IMR-90 (cell line): ENCODE measurements at regions not wholly inside any gene's neighbourhood (a gene's known extent, or its start where the extent isn't known, plus 50 kb on each side); places are given as distances from the start of the nearest gene placed in this dataset.

Experiments used
- ATAC-seq: fragments of 200-7000 bp; cut with Tn5 transposase; 2 replicates; pipeline ENCODE4 v1.9.1; 2020; ENCODE audit warnings: low read depth, mild to moderate bottlenecking, moderate library complexity
- BruUV-seq: library from RNA; stranded (reverse); fragments of 400-500 nt; replicated peaks from 2 replicates; lab custom pipeline; 2021; lab: Mats Ljungman, UMichigan
- CTCF ChIA-PET: fragments of 300-600 bp; formaldehyde crosslinking; extraction: SDS; loops from one replicate; lab custom pipeline; 2021; ENCODE audit warnings: antibody characterized with exemption; lab: Yijun Ruan, JAX
- POLR2A ChIA-PET: fragments of 300-600 bp; sonication (Branson Sonifier 250); formaldehyde crosslinking; loops from one replicate; lab custom pipeline; 2022; ENCODE audit warnings: antibody characterized with exemption; ENCODE audit not compliant: unreplicated experiment; lab: Charles Lee
- DNase-seq: peaks from one replicate; pipeline ENCODE4 v3.0.0; 2013
- H2AFZ ChIP-seq: replicated peaks from 2 replicates; pipeline ENCODE3; 2013; ENCODE audit warnings: low read length, mild to moderate bottlenecking; ENCODE audit not compliant: poor library complexity
- H2AK5ac ChIP-seq: 2 replicates; pipeline ENCODE4 v1.6.1; 2013; ENCODE audit warnings: low read depth, low read length, inconsistent platforms
- H2AK9ac ChIP-seq: replicated peaks from 2 replicates; pipeline ENCODE3; 2013; ENCODE audit warnings: mild to moderate bottlenecking, low read depth, low read length, moderate library complexity; ENCODE audit not compliant: poor library complexity
- H2BK120ac ChIP-seq: 2 replicates; pipeline ENCODE4 v1.6.1; 2013; ENCODE audit warnings: low read depth, low read length, inconsistent platforms
- H2BK15ac ChIP-seq: 3 replicates; pipeline ENCODE4 v1.6.1; 2013; ENCODE audit warnings: low read depth, low read length, inconsistent platforms
- H2BK20ac ChIP-seq: 2 replicates; pipeline ENCODE4 v1.6.1; 2013; ENCODE audit warnings: low read depth, mild to moderate bottlenecking, inconsistent platforms, low read length, moderate library complexity
- H2BK5ac ChIP-seq: 2 replicates; pipeline ENCODE4 v1.6.1; 2013; ENCODE audit warnings: mild to moderate bottlenecking, low read depth, low read length, inconsistent platforms; ENCODE audit not compliant: poor library complexity, severe bottlenecking
- H3K14ac ChIP-seq: replicated peaks from 2 replicates; pipeline ENCODE4 v1.6.1; 2013; ENCODE audit warnings: low read depth, low read length, inconsistent platforms
- H3K18ac ChIP-seq: 2 replicates; pipeline ENCODE4 v1.6.1; 2013; ENCODE audit warnings: low read depth, low read length, control low read depth
- H3K23ac ChIP-seq: 2 replicates; pipeline ENCODE4 v1.6.1; 2013; ENCODE audit warnings: low read depth, low read length, inconsistent platforms
- H3K27ac ChIP-seq: 2 replicates; pipeline ENCODE4 v1.5.1; 2013; ENCODE audit warnings: mild to moderate bottlenecking, control low read depth, low read length; ENCODE audit not compliant: insufficient read depth
- H3K27me3 ChIP-seq: 2 replicates; pipeline ENCODE4 v1.6.1; 2013; ENCODE audit warnings: low read length; ENCODE audit not compliant: control insufficient read depth, insufficient read depth
- H3K36me3 ChIP-seq: 2 replicates; pipeline ENCODE4 v1.6.1; 2013; ENCODE audit warnings: low read length, mixed read lengths; ENCODE audit not compliant: control insufficient read depth, insufficient read depth
- H3K4ac ChIP-seq: 2 replicates; pipeline ENCODE4 v1.6.1; 2013; ENCODE audit warnings: low read depth, low read length, inconsistent platforms
- H3K4me1 ChIP-seq: 2 replicates; pipeline ENCODE4 v1.6.1; 2013; ENCODE audit warnings: low read length, mixed read lengths; ENCODE audit not compliant: control insufficient read depth, insufficient read depth
- H3K4me2 ChIP-seq: 2 replicates; pipeline ENCODE4 v1.6.1; 2013; ENCODE audit warnings: low read depth, mild to moderate bottlenecking, control low read depth, low read length, moderate library complexity
- H3K4me3 ChIP-seq: 2 replicates; pipeline ENCODE4 v1.5.1; 2013; ENCODE audit warnings: low read depth, mild to moderate bottlenecking, control low read depth, low read length, moderate library complexity; ENCODE audit not compliant: insufficient read depth
- H3K56ac ChIP-seq: 2 replicates; pipeline ENCODE4 v1.6.1; 2013; ENCODE audit warnings: low read length, inconsistent platforms; ENCODE audit not compliant: insufficient read depth; ENCODE audit errors: extremely low read depth
- H3K79me1 ChIP-seq, 2 experiments: 2 replicates each; pipeline ENCODE4 v1.6.1; 2013; ENCODE audit warnings: low read length in 2 of 2, inconsistent platforms in 1 of 2, low read depth in 1 of 2
- H3K9ac ChIP-seq: 2 replicates; pipeline ENCODE4 v1.6.1; 2013; ENCODE audit warnings: low read depth, low read length, control low read depth
- H3K9me1 ChIP-seq: 2 replicates; pipeline ENCODE4 v1.6.1; 2013; ENCODE audit warnings: low read length, inconsistent platforms; ENCODE audit not compliant: insufficient read depth
- H3K9me3 ChIP-seq: 2 replicates; pipeline ENCODE4 v1.6.1; 2013; ENCODE audit warnings: low read length; ENCODE audit not compliant: control insufficient read depth, insufficient read depth
- H4K20me1 ChIP-seq: 2 replicates; pipeline ENCODE4 v1.6.1; 2013; ENCODE audit warnings: low read length, inconsistent platforms; ENCODE audit not compliant: insufficient read depth
- H4K5ac ChIP-seq: 2 replicates; pipeline ENCODE4 v1.6.1; 2013; ENCODE audit warnings: mild to moderate bottlenecking, low read depth, low read length, control low read depth
- H4K8ac ChIP-seq, 2 experiments: 2 replicates each; pipeline ENCODE4 v1.6.1; 2013; ENCODE audit warnings: low read depth in 2 of 2, low read length in 2 of 2, control low read depth in 1 of 2, inconsistent platforms in 1 of 2
- H4K91ac ChIP-seq: 2 replicates; pipeline ENCODE4 v1.6.1; 2013; ENCODE audit warnings: low read depth, low read length, inconsistent platforms; ENCODE audit not compliant: insufficient read depth
- BHLHE40 ChIP-seq: fragments of 150-350 bp; IDR thresholded peaks from 2 replicates; pipeline ENCODE4 v1.6.1; 2016; ENCODE audit warnings: mild to moderate bottlenecking, low read depth, low read length
- CEBPB ChIP-seq: IDR thresholded peaks from 2 replicates; pipeline ENCODE4 v1.6.1; 2012; ENCODE audit warnings: low read depth, low read length, improper control_type of control experiment
- FOS ChIP-seq: fragments of 150-350 bp; IDR thresholded peaks from 2 replicates; pipeline ENCODE4 v1.6.1; 2016; ENCODE audit warnings: low read depth, low read length
- MAFK ChIP-seq: IDR thresholded peaks from 2 replicates; pipeline ENCODE4 v1.6.1; 2012; ENCODE audit warnings: low read depth, low read length, improper control_type of control experiment
- MAZ ChIP-seq: IDR thresholded peaks from 2 replicates; pipeline ENCODE4 v1.6.1; 2012; ENCODE audit warnings: low read depth, mild to moderate bottlenecking, low read length, improper control_type of control experiment, moderate library complexity, borderline replicate concordance
- MXI1 ChIP-seq: IDR thresholded peaks from 2 replicates; pipeline ENCODE4 v1.6.1; 2012; ENCODE audit warnings: low read depth, mild to moderate bottlenecking, low read length, moderate library complexity, borderline replicate concordance
- NFE2L2 ChIP-seq: fragments of 150-350 bp; IDR thresholded peaks from 2 replicates; pipeline ENCODE4 v1.6.1; 2016; ENCODE audit warnings: low read depth, mild to moderate bottlenecking, low read length
- POLR2A ChIP-seq: IDR thresholded peaks from 2 replicates; pipeline ENCODE4 v1.6.1; 2012; ENCODE audit warnings: mild to moderate bottlenecking, low read depth, low read length
- RAD21 ChIP-seq: IDR thresholded peaks from 2 replicates; pipeline ENCODE4 v1.6.1; 2012; ENCODE audit warnings: low read length, improper control_type of control experiment
- RCOR1 ChIP-seq: IDR thresholded peaks from 2 replicates; pipeline ENCODE4 v1.6.1; 2012; ENCODE audit warnings: mild to moderate bottlenecking, low read length, improper control_type of control experiment; ENCODE audit not compliant: insufficient replicate concordance
- RFX5 ChIP-seq: IDR thresholded peaks from 2 replicates; pipeline ENCODE4 v1.8.0; 2012; ENCODE audit warnings: low read depth, mild to moderate bottlenecking, low read length, moderate library complexity
- SMC3 ChIP-seq: fragments of 150-350 bp; IDR thresholded peaks from 2 replicates; pipeline ENCODE4 v1.6.1; 2016; ENCODE audit warnings: low read depth, mild to moderate bottlenecking, antibody characterized with exemption, low read length, moderate library complexity
- USF2 ChIP-seq: fragments of 150-350 bp; IDR thresholded peaks from 2 replicates; pipeline ENCODE4 v1.6.1; 2017; ENCODE audit warnings: mild to moderate bottlenecking, antibody characterized with exemption, low read length, low read depth
- WGBS, 2 experiments: methylation state at CpG; one replicate each; pipeline versions ENCODE4 v1.1.5 to v1.1.7; 2013; ENCODE audit warnings: missing lambda C conversion rate in 2 of 2; ENCODE audit not compliant: insufficient read length in 1 of 2; ENCODE audit errors: extremely low coverage in 2 of 2; 5-methylcytosine and 5-hydroxymethylcytosine counted together
- dilution Hi-C: fragments of 300-500 bp; cut with HindIII; formaldehyde crosslinking; loops from one replicate; pipeline ENCODE4 v1.14.3; 2018; ENCODE audit warnings: low sequenced_read_pairs; ENCODE audit not compliant: unreplicated experiment
- in situ Hi-C: fragments of 300-500 bp; cut with MboI; formaldehyde crosslinking; loops from 3 replicates; pipeline ENCODE4 v1.14.3; 2019; ENCODE audit warnings: low sequenced_read_pairs, inconsistent platforms, mixed read lengths
- intact Hi-C: fragments of 100-400 bp; cut with micrococcal nuclease; formaldehyde crosslinking; loops from 2 replicates; pipeline ENCODE4 v1.10.0; 2022
- TF ChIP-seq, protein P1 (sequence below): fragments of 150-350 bp; IDR thresholded peaks from 2 replicates; pipeline ENCODE4 v1.6.1; 2016; ENCODE audit warnings: low read depth, mild to moderate bottlenecking, low read length, moderate library complexity, borderline replicate concordance
- TF ChIP-seq, protein P2 (sequence below): conservative IDR thresholded peaks from 2 replicates; pipeline ENCODE4 v1.5.1; 2012; ENCODE audit warnings: mild to moderate bottlenecking, low read depth, low read length, improper control_type of control experiment

DNA sequence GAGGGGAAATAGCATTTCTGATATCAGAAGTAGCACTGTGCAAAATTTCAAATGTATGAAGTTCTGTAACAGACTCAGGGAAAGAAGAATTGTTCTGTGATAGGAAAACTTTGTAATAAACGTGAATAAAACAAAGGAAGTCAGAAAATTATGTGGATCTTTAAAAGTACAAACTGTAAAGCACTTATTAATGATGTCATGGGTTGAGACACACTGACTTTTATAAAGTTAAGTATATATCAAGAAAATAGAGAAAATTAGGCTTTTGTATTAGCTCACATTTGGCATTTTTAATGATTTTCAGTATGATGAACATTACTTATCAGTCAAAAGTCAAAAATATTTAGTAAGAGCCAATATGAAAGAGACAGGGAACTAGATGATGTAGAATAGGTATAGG lies 1081.7 kb upstream of the EDIL3 start:
- Histone ChIP-seq H4K5ac (no peak overlapping the region), H3K36me3 (no peaks in the 10 kb centered on the region), H2BK20ac (no peak overlapping the region), H4K8ac (no peak overlapping the region), H2AK9ac (no peak overlapping the region), H4K91ac (no peak overlapping the region), H3K79me1 (no peaks in the 10 kb centered on the region), H3K9ac (no peak overlapping the region), H3K4ac (no peak overlapping the region), H3K9me3 (peaks cover 8% of the 10 kb centered on the region), H3K9me1 (no peaks in the 10 kb centered on the region), H3K18ac (no peak overlapping the region), H3K27ac (no peak overlapping the region), H3K23ac (no peak overlapping the region), H4K20me1 (no peaks in the 10 kb centered on the region), H3K4me1 (no peaks in the 10 kb centered on the region), H2BK15ac (no peak overlapping the region), H2AFZ (no peak overlapping the region), H2BK120ac (no peak overlapping the region), H2BK5ac (no peak overlapping the region), H3K56ac (no peak overlapping the region), H3K4me3 (no peak overlapping the region), H2AK5ac (no peak overlapping the region), H3K27me3 (no peaks in the 10 kb centered on the region), H3K14ac (no peak overlapping the region), H3K4me2 (no peak overlapping the region)
- TF ChIP-seq, protein P1, sequence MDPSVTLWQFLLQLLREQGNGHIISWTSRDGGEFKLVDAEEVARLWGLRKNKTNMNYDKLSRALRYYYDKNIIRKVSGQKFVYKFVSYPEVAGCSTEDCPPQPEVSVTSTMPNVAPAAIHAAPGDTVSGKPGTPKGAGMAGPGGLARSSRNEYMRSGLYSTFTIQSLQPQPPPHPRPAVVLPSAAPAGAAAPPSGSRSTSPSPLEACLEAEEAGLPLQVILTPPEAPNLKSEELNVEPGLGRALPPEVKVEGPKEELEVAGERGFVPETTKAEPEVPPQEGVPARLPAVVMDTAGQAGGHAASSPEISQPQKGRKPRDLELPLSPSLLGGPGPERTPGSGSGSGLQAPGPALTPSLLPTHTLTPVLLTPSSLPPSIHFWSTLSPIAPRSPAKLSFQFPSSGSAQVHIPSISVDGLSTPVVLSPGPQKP: no peak
- TF ChIP-seq MXI1 (no peak), RCOR1 (no peak), RAD21 (no peak), POLR2A (no peak), SMC3 (no peak), USF2 (no peak), RFX5 (no peak), MAFK (no peak), NFE2L2 (no peak), BHLHE40 (no peak), FOS (no peak), CEBPB (no peak), MAZ (no peak)
- TF ChIP-seq, protein P2, sequence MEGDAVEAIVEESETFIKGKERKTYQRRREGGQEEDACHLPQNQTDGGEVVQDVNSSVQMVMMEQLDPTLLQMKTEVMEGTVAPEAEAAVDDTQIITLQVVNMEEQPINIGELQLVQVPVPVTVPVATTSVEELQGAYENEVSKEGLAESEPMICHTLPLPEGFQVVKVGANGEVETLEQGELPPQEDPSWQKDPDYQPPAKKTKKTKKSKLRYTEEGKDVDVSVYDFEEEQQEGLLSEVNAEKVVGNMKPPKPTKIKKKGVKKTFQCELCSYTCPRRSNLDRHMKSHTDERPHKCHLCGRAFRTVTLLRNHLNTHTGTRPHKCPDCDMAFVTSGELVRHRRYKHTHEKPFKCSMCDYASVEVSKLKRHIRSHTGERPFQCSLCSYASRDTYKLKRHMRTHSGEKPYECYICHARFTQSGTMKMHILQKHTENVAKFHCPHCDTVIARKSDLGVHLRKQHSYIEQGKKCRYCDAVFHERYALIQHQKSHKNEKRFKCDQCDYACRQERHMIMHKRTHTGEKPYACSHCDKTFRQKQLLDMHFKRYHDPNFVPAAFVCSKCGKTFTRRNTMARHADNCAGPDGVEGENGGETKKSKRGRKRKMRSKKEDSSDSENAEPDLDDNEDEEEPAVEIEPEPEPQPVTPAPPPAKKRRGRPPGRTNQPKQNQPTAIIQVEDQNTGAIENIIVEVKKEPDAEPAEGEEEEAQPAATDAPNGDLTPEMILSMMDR: no peak
- ChIA-PET CTCF (no interaction called here), POLR2A (no interaction called here)
- in situ Hi-C loops (no loop called here), dilution Hi-C loops (no loop called here), intact Hi-C loops (no loop called here)
- ATAC-seq (no peak), DNase-seq (no peak)
- no CpG with 5 or more reads among the region's 1 CpG for WGBS, 2 experiments
- BruUV-seq: no TSS peak
